Trophoblast cell (in vitro differentiated cells and primary cell): ENCODE measurements at regions not wholly inside any gene's neighbourhood (a gene's known extent, or its start where the extent isn't known, plus 50 kb on each side); places are given as distances from the start of the nearest gene placed in this dataset.

Source experiments
- DNase-seq, 2 donors: peaks; one replicate each; pipeline ENCODE4 v3.0.0-alpha.2; 2016
- H2AFZ ChIP-seq: 2 replicates; pipeline ENCODE4 v1.6.1; 2013; ENCODE audit warnings: low read length, moderate library complexity, mild to moderate bottlenecking; ENCODE audit not compliant: insufficient read depth, poor library complexity
- H2AK5ac ChIP-seq: 2 replicates; pipeline ENCODE4 v1.6.1; 2013; ENCODE audit warnings: mild to moderate bottlenecking, low read length
- H2BK120ac ChIP-seq: 2 replicates; pipeline ENCODE4 v1.6.1; 2013; ENCODE audit warnings: low read length, mild to moderate bottlenecking, moderate library complexity; ENCODE audit not compliant: insufficient read depth, poor library complexity
- H2BK12ac ChIP-seq: 2 replicates; pipeline ENCODE4 v1.6.1; 2013; ENCODE audit warnings: mild to moderate bottlenecking, low read length, moderate library complexity
- H2BK5ac ChIP-seq: 2 replicates; pipeline ENCODE4 v1.6.1; 2013; ENCODE audit warnings: low read length, low read depth, moderate library complexity, mild to moderate bottlenecking; ENCODE audit not compliant: poor library complexity
- H3K14ac ChIP-seq: 2 replicates; pipeline ENCODE4 v1.6.1; 2013; ENCODE audit warnings: mild to moderate bottlenecking, low read length
- H3K18ac ChIP-seq: 2 replicates; pipeline ENCODE4 v1.6.1; 2013; ENCODE audit warnings: mild to moderate bottlenecking, low read length
- H3K23ac ChIP-seq: 2 replicates; pipeline ENCODE4 v1.6.1; 2013; ENCODE audit warnings: low read length
- H3K27ac ChIP-seq: 2 replicates; pipeline ENCODE4 v1.5.1; 2013; ENCODE audit warnings: low read depth, mild to moderate bottlenecking, inconsistent platforms, low read length, moderate library complexity
- H3K27me3 ChIP-seq: 2 replicates; pipeline ENCODE4 v1.6.1; 2013; ENCODE audit warnings: inconsistent platforms, mild to moderate bottlenecking, low read length, moderate library complexity; ENCODE audit not compliant: insufficient read depth
- H3K36me3 ChIP-seq, 2 experiments: 1 replicate in 1 of 2; 2 replicates in 1 of 2; pipeline ENCODE4 v1.6.1; 2013; ENCODE audit warnings: low read length in 2 of 2, mild to moderate bottlenecking in 2 of 2, moderate library complexity in 1 of 2; ENCODE audit not compliant: insufficient read depth in 2 of 2, control insufficient read depth in 1 of 2
- H3K4ac ChIP-seq: 2 replicates; pipeline ENCODE4 v1.6.1; 2013; ENCODE audit warnings: low read depth, mild to moderate bottlenecking, low read length, moderate library complexity
- H3K4me1 ChIP-seq, 2 experiments: 1 replicate in 1 of 2; 2 replicates in 1 of 2; pipeline ENCODE4 v1.6.1; 2013; ENCODE audit warnings: low read length in 2 of 2, mild to moderate bottlenecking in 2 of 2, moderate library complexity in 1 of 2; ENCODE audit not compliant: insufficient read depth in 2 of 2, control insufficient read depth in 1 of 2
- H3K4me2 ChIP-seq: 2 replicates; pipeline ENCODE4 v1.6.1; 2013; ENCODE audit warnings: inconsistent platforms, mild to moderate bottlenecking, low read length, moderate library complexity
- H3K4me3 ChIP-seq: 2 replicates; pipeline ENCODE4 v1.5.1; 2013; ENCODE audit warnings: mild to moderate bottlenecking, low read depth, low read length, inconsistent platforms
- H3K79me1 ChIP-seq: one replicate; pipeline ENCODE4 v1.6.1; 2013; ENCODE audit warnings: low read length
- H3K79me2 ChIP-seq: 2 replicates; pipeline ENCODE4 v1.6.1; 2013; ENCODE audit warnings: low read length, mild to moderate bottlenecking; ENCODE audit not compliant: control insufficient read depth, insufficient read depth, poor library complexity
- H3K9ac ChIP-seq: 2 replicates; pipeline ENCODE4 v1.6.1; 2013; ENCODE audit warnings: mild to moderate bottlenecking, low read length
- H3K9me3 ChIP-seq: 2 replicates; pipeline ENCODE4 v1.6.1; 2013; ENCODE audit warnings: low read depth, mild to moderate bottlenecking, control low read depth, inconsistent platforms, low read length; ENCODE audit not compliant: insufficient read depth
- H4K12ac ChIP-seq: 2 replicates; pipeline ENCODE4 v1.6.1; 2013; ENCODE audit warnings: low read depth, mild to moderate bottlenecking, low read length, moderate library complexity
- H4K8ac ChIP-seq: 2 replicates; pipeline ENCODE4 v1.6.1; 2013; ENCODE audit warnings: low read depth, mild to moderate bottlenecking, low read length, moderate library complexity
- H4K91ac ChIP-seq: one replicate; pipeline ENCODE4 v1.6.1; 2013; ENCODE audit warnings: low read depth, mild to moderate bottlenecking, low read length, moderate library complexity
- WGBS: extraction: QIAGEN DNeasy Blood & Tissue Kit; methylation state at CpG from one replicate; pipeline ENCODE4 v1.1.7; 2013; ENCODE audit warnings: missing lambda C conversion rate; ENCODE audit not compliant: insufficient read length, insufficient coverage; ENCODE audit errors: extremely low coverage; 5-methylcytosine and 5-hydroxymethylcytosine counted together

GRCh38 chr3:104546301-104546700, 820.4 kb upstream of the ALCAM start:
- no peak overlapping the region for H2AK5ac ChIP-seq

GRCh38 chr3:104547031-104547430, 819.7 kb upstream of the ALCAM start:
- Histone ChIP-seq H2BK5ac (no peak overlapping the region), H3K79me1 (no peaks in the 10 kb centered on the region), H4K8ac (no peak overlapping the region), H3K9ac (no peak overlapping the region), H3K18ac (no peak overlapping the region), H3K23ac (no peak overlapping the region), H3K4ac (no peak overlapping the region), H3K36me3 (no peaks in the 10 kb centered on the region), H3K4me2 (no peak overlapping the region), H2BK12ac (no peak overlapping the region), H3K27ac (no peak overlapping the region), H4K91ac (no peak overlapping the region), H2BK120ac (no peak overlapping the region), H3K14ac (no peak overlapping the region), H3K27me3 (no peaks in the 10 kb centered on the region), H3K4me1 (peaks cover 0 to 2% of the 10 kb centered on the region in 2 experiments), H4K12ac (no peak overlapping the region), H3K79me2 (no peaks in the 10 kb centered on the region), H2AK5ac (no peak overlapping the region), H2AFZ (no peak overlapping the region), H3K4me3 (no peak overlapping the region), H3K9me3 (no peaks in the 10 kb centered on the region)
- WGBS: no CpG with 5 or more reads among the region's 3 CpGs
- no peak for DNase-seq

More at GRCh38 chr3:104546301-104546700, 820.4 kb upstream of the ALCAM start:
- Histone ChIP-seq H3K9me3 (no peaks in the 10 kb centered on the region), H4K8ac (no peak overlapping the region), H3K4me2 (no peak overlapping the region), H3K18ac (no peak overlapping the region), H4K12ac (no peak overlapping the region), H3K4me3 (no peak overlapping the region), H3K23ac (no peak overlapping the region), H3K79me2 (no peaks in the 10 kb centered on the region), H3K14ac (no peak overlapping the region), H3K36me3 (no peaks in the 10 kb centered on the region), H2BK5ac (no peak overlapping the region), H3K27me3 (no peaks in the 10 kb centered on the region), H3K4ac (no peak overlapping the region), H4K91ac (no peak overlapping the region), H2BK120ac (no peak overlapping the region), H3K9ac (no peak overlapping the region), H3K4me1 (peaks cover 0 to 2% of the 10 kb centered on the region in 2 experiments), H3K79me1 (no peaks in the 10 kb centered on the region), H2AFZ (no peak overlapping the region), H3K27ac (no peak overlapping the region), H2BK12ac (no peak overlapping the region)
- no peak for DNase-seq
- WGBS: no CpG with 5 or more reads among the region's 3 CpGs

GRCh38 chr3:104548401-104548800, 818.3 kb upstream of the ALCAM start:
- Histone ChIP-seq H4K8ac (no peak overlapping the region), H4K12ac (no peak overlapping the region), H2BK12ac (no peak overlapping the region), H3K23ac (no peak overlapping the region), H4K91ac (no peak overlapping the region), H3K79me1 (no peaks in the 10 kb centered on the region), H3K36me3 (no peaks in the 10 kb centered on the region), H3K9me3 (no peaks in the 10 kb centered on the region), H3K9ac (no peak overlapping the region), H3K18ac (no peak overlapping the region), H3K14ac (no peak overlapping the region), H3K27ac (no peak overlapping the region), H3K79me2 (no peaks in the 10 kb centered on the region), H2BK120ac (no peak overlapping the region), H2AK5ac (no peak overlapping the region), H3K27me3 (no peaks in the 10 kb centered on the region), H3K4me3 (no peak overlapping the region), H3K4ac (no peak overlapping the region), H3K4me1 (peaks cover 0 to 2% of the 10 kb centered on the region in 2 experiments), H2AFZ (no peak overlapping the region), H2BK5ac (no peak overlapping the region), H3K4me2 (no peak overlapping the region)
- WGBS: no CpG with 5 or more reads among the region's 8 CpGs
- DNase-seq: no peak

- no peak overlapping the region for H3K18ac ChIP-seq
- no peak overlapping the region for H3K23ac ChIP-seq
- H3K9me3 ChIP-seq: no peaks in the 10 kb centered on the region
- no peak overlapping the region for H4K8ac ChIP-seq
- H3K36me3 ChIP-seq: no peaks in the 10 kb centered on the region
- no peak overlapping the region for H3K4me2 ChIP-seq
- no peak overlapping the region for H3K14ac ChIP-seq
- H2AFZ ChIP-seq: no peak overlapping the region
- H2AK5ac ChIP-seq: no peak overlapping the region
- no peak overlapping the region for H3K27ac ChIP-seq
- peak in 1 of 2 donors; percentile 43 for DNase-seq
- no peaks in the 10 kb centered on the region for H3K79me2 ChIP-seq
- H3K27me3 ChIP-seq: no peaks in the 10 kb centered on the region
- H2BK5ac ChIP-seq: no peak overlapping the region
- no peak overlapping the region for H3K9ac ChIP-seq
- H3K4ac ChIP-seq: no peak overlapping the region
- no peak overlapping the region for H2BK120ac ChIP-seq
- peaks cover 0 to 2% of the 10 kb centered on the region in 2 experiments for H3K4me1 ChIP-seq
- H4K12ac ChIP-seq: no peak overlapping the region
- H3K79me1 ChIP-seq: no peaks in the 10 kb centered on the region
- no CpG with 5 or more reads among the region's 4 CpGs for WGBS
- H2BK12ac ChIP-seq: no peak overlapping the region
- H4K91ac ChIP-seq: no peak overlapping the region
- H3K4me3 ChIP-seq: no peak overlapping the region
Measured at GRCh38 chr3:104549099-104549714, 817.5 kb upstream of the ALCAM start.
